Inferior parietal cortex (tissue), 1 donor: ENCODE measurements at regions not wholly inside any gene's neighbourhood (a gene's known extent, or its start where the extent isn't known, plus 50 kb on each side); places are given as distances from the start of the nearest gene placed in this dataset.

Experiments used
- DNase-seq: peaks from one replicate; pipeline ENCODE4 v3.0.0-alpha.2; 2016; ENCODE audit errors: extremely low spot score

DNA sequence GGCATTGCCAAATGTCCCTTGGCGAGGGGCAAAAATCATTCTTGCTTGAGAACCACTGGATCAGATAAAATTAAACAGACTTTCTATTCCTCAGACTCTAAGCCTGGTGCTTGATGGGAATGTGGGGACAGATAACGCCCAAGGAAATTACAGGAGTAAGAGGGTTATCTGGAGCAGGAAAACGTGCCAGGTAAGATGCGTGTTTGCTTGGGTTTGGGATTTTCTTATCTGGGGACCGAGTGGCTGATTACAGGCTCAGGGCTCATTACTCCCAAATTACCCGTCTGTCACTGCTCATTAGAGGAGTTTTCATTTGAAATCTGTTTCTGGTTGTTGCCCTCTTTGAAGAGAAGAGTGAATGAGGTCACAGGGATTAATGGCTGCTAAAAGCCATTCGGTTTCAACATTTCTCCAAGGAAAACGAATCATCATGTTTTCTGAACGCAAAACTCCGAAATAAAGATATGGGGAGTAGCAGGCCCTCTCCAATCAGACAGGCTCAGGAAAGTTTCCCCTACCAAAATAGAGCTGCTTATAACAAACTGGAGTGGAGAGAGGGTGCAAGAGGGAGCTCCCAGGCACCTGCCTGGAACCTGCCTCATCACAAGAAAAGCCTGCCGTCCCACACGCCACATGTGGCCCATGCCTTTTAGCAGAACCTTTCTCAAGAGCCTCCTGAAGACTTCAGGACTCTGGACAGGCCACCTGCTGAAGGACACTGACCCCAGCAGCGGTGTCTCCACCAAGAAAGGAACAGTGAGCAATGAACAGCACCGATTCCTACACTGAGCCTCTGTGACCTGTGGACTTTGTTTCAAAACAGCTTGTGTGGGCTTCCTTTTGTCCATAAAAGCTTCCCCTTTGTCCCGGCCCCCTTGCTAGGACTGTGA is 136.4 kb downstream of the ICE1 start:
- DNase-seq: no peak

- no peak for DNase-seq
Measured at GRCh38 chr5:5558102-5558501, 135.6 kb downstream of the ICE1 start.

GRCh38 chr5:5551499-5551898 is 129.0 kb downstream of the ICE1 start:
- no peak for DNase-seq

DNA sequence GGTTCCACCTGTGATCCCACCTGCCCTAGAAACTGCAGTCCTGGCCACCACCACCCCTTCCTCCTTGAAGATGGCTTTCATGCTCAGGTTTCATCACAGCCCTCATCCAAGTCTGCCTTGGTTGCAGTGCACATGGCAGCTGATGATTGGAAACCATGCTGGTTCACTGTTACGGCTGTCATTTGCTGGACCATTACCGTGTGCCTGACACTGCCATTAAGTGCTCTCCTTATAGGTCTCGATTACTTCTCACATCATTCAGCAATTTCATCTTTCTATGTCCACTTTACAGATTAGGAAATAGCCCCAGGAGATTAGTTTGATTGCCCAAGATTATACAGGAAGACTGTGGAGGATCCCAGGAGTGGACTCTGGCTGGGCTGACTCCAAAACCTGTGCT is 123.9 kb downstream of the ICE1 start:
- DNase-seq: no peak

DNA sequence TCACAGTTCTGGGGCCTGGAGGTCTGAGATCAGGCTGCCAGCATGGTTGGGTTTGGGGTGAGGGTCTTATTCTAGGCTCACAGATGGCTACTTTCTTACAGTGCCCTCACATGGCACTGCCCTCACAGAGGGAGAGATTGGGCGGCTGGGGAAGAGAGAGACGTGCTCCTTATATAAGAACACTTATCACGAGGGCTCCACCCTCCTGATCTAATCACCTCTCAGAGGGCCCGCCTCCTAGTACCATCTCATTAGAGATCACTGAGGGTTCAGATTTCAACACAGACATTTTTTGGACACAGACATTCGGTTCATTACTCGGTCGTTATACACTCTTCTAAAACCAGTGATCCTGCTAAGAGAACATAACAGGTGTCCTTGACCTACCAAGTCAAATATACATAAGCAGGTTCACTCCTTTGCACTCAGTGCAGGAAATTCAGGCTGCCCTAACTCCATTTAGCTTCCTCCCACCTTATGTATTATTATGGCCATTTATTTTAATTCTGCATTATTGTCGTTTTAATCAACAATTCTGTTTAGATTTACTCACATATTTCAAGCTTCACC is 121.7 kb downstream of the ICE1 start:
- DNase-seq: no peak

DNA sequence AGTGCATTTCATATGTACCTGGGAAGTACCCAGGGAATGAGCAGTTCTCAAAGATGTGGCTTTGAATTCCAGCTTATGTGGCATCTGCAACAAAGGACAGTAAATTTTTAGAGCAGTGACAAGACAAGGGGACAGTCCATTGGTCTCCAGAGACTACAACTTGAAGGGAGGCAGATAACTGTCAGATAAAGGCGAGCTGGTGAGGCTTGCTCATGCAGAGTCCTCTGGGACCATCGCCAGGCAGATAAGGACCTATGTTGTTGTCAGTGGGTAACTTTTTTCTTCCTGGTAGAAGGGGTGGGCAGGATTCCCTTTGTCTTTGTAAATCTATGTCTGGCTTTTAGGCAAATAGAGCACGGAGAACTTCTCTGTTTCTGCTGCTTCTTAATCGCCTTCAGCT is 120.2 kb downstream of the ICE1 start:
- DNase-seq: no peak

DNA sequence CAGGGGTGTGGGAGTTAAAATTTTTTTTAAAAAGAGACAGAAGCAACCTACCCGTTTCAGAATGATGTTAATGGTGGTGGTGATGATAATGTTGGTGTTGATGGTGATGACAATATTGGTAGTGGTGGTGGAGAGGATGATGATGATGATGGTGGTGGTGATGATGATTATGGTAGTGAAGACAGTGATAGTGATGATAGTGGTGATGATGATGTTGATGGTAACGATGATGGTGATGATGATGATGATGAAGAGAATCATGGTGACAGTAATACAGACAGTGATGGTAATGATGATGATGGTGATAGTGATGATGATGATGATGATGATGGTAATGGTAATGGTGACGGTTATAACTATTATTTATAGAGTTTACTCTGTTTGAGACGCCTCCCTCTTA is 117.6 kb downstream of the ICE1 start:
- DNase-seq: no peak
